BJ (cell line): ENCODE measurements at regions not wholly inside any gene's neighbourhood (a gene's known extent, or its start where the extent isn't known, plus 50 kb on each side); places are given as distances from the start of the nearest gene placed in this dataset.
"Not testable (repeated sequence)": the region's sequence is repeated elsewhere in the genome, so short reads cannot be mapped to it uniquely, and the experiment has no call there.

ENCODE experiments used
- CTCF ChIA-PET: fragments of 350-600 bp; formaldehyde crosslinking; extraction: SDS; loops from one replicate; lab custom pipeline; 2021; ENCODE audit warnings: antibody characterized with exemption, inconsistent platforms; lab: Yijun Ruan, JAX
- POLR2A ChIA-PET: fragments of 300-600 bp; sonication (Branson Sonifier 250); formaldehyde crosslinking; extraction: SDS; loops from one replicate; lab custom pipeline; 2021; ENCODE audit warnings: antibody characterized with exemption; lab: Charles Lee
- DNase-seq: peaks from one replicate; pipeline ENCODE4 v3.0.0-alpha.2; 2011; ENCODE audit warnings: low read depth
- H3K27me3 ChIP-seq: 2 replicates; pipeline ENCODE4 v1.6.0; 2011; ENCODE audit warnings: low read length; ENCODE audit not compliant: control insufficient read depth, insufficient read depth
- H3K36me3 ChIP-seq: 2 replicates; pipeline ENCODE4 v1.5.1; 2011; ENCODE audit warnings: low read length; ENCODE audit not compliant: control insufficient read depth, insufficient read depth
- H3K4me3 ChIP-seq: 2 replicates; pipeline ENCODE4 v1.5.1; 2011; ENCODE audit warnings: low read depth, mild to moderate bottlenecking, control low read depth, low read length
- TF ChIP-seq, protein P1 (sequence below): IDR thresholded peaks from 2 replicates; pipeline ENCODE4 v1.5.1; 2011; ENCODE audit warnings: low read depth, mild to moderate bottlenecking, control low read depth, inconsistent platforms, low read length, moderate library complexity; ENCODE audit not compliant: insufficient read depth

DNA sequence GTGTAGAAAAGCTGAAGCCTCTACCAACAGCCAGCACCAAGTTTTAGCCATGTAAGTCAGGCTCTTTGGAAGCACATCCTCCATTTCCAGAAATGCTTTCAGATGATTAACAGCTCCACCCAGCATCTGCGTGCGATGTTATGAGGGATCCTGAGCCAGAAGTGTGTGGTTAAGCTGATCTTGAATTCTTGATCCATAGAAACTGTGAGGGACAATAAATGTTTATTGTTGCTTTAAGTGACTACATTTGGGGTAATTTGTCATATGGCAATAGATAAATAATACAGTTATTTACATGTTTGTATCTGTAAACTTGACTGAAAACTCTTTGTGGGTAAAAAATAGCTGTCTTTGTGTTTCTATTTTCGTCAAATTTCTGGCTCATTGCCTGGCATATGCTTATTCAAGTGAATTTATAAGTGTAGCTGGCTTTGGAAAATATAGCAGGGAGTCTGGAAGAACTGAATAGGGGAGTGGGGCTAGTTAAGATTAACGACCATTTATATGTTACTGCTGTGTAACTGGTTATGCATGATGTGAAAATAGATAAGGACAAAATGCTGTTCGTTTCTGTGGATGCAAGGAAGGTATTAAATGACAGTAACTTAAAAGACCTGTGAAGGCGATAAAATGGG, 234.1 kb downstream of the LRRC70 start:
- Histone ChIP-seq H3K4me3 (no peak overlapping the region), H3K27me3 (no peaks in the 10 kb centered on the region), H3K36me3 (no peaks in the 10 kb centered on the region)
- no peak for DNase-seq
- TF ChIP-seq, protein P1, sequence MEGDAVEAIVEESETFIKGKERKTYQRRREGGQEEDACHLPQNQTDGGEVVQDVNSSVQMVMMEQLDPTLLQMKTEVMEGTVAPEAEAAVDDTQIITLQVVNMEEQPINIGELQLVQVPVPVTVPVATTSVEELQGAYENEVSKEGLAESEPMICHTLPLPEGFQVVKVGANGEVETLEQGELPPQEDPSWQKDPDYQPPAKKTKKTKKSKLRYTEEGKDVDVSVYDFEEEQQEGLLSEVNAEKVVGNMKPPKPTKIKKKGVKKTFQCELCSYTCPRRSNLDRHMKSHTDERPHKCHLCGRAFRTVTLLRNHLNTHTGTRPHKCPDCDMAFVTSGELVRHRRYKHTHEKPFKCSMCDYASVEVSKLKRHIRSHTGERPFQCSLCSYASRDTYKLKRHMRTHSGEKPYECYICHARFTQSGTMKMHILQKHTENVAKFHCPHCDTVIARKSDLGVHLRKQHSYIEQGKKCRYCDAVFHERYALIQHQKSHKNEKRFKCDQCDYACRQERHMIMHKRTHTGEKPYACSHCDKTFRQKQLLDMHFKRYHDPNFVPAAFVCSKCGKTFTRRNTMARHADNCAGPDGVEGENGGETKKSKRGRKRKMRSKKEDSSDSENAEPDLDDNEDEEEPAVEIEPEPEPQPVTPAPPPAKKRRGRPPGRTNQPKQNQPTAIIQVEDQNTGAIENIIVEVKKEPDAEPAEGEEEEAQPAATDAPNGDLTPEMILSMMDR: no peak
- ChIA-PET POLR2A (no interaction called here), CTCF (no interaction called here)

DNA sequence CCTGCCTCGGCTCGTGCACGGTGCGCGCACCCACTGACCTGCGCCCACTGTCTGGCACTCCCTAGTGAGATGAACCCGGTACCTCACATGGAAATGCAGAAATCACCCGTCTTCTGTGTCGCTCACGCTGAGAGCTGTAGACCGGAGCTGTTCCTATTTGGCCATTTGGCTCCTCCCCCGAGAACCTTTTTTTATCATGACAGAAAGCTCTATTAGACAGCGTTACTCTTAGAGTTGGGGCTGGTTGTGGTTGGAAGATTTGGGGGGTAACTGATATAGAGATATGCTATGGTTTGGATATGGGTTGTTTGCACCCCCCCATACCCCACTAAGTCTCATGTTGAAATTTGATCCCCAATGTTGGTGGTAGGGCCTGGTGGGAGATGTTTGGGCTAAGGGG, 226.2 kb downstream of the LRRC70 start:
- DNase-seq, CTCF ChIA-PET, POLR2A ChIA-PET, H3K27me3 ChIP-seq, H3K36me3 ChIP-seq, H3K4me3 ChIP-seq: not testable (repeated sequence)

DNA sequence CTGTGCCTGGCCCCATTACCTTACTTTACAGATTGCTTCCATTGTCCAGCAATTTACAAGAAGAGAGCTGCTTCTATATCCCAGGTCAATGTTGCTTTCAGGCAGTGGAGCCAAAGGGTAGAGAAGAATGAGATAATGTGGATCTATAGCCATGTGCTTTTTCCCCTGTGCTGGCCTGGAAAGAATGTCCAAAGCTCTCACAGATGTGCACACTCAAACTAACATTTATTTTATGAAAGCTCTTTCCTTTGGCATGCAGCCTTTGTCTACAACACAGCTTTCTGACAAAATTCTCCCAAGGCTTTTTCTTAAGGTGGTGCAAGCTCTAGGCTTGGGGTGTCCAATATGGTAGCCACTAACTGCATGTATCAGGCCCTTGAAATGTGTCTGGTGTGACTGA, 217.3 kb downstream of the LRRC70 start:
- no peak overlapping the region for H3K4me3 ChIP-seq
- no peaks in the 10 kb centered on the region for H3K27me3 ChIP-seq
- no peaks in the 10 kb centered on the region for H3K36me3 ChIP-seq
- CTCF ChIA-PET: no interaction called here
- POLR2A ChIA-PET: no interaction called here
- TF ChIP-seq, protein P1: no peak
- no peak for DNase-seq

DNA sequence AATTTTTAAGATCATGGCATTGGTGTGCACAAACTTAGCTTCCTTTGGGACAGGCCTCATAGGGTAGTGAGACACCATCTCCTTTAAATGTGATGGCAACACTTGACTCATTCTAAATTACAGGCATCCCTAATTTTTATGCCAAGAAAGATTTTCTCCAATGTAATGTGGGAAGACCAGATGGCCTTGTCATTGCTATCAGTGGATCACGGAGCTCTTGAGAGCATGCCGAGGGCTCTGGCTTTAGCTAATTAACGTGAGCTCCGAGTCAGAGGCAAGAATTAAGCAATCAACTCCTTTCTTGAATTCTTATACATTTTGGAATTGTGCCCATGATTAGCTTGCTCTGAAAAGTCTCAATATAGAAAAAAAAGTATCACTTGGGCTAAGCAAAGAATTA, 215.8 kb downstream of the LRRC70 start:
- Histone ChIP-seq H3K27me3 (no peaks in the 10 kb centered on the region), H3K36me3 (no peaks in the 10 kb centered on the region), H3K4me3 (no peak overlapping the region)
- TF ChIP-seq, protein P1: no peak
- ChIA-PET CTCF (no interaction called here), POLR2A (no interaction called here)
- no peak for DNase-seq

DNA sequence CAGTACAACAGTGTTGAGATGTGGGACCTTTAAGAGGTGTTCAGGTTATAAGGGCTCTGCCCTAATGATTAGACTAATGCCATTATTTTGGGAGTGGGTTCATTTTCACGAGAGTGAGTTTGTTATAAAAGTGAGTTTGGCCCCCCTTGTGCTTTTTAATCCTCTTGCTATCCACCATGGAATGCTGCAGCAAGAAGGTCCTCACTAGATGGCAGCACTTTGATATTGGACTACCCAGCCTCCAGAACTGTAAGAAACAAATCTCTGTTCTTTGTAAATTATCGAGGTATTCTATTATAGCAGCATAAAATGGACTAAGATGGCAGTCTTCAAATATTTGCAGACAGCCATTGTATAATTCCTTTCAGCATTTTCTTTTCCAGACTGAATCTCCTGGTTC, 212.4 kb downstream of the LRRC70 start:
- TF ChIP-seq, protein P1: peak; percentile 23
- no peak for DNase-seq
- CTCF ChIA-PET: interaction anchor here (1.5 kb wide), 1 partner anchor 23 kb away, joined by 3 read pairs; no protein-coding TSS in a partner anchor
- Histone ChIP-seq H3K4me3 (no peak overlapping the region), H3K27me3 (no peaks in the 10 kb centered on the region), H3K36me3 (no peaks in the 10 kb centered on the region)
- POLR2A ChIA-PET: no interaction called here

DNA sequence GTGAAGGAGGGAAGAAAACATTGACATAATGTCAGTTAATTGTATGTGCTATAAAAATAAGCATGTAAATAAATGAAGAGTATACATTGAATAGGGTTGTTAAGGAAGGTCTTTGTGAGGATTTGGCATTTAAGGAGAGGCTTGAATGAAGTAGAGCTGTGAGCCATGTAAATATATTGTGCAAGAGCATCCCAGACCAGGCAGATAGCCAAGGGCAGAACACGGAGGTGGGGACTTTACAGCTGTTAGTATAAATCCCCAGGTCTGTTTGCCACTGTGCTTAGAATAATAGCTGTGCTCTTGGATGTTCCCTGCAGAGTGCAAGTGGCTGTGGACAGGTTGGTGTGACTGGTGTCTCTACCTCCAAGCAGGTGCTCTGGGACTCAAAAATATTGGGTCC, 211.7 kb downstream of the LRRC70 start:
- CTCF ChIA-PET: interaction anchor here (1.1 to 1.5 kb wide), 2 partner anchors 12 to 22 kb away, joined by 3 to 7 read pairs; no protein-coding TSS in a partner anchor
- H3K36me3 ChIP-seq: no peaks in the 10 kb centered on the region
- no peaks in the 10 kb centered on the region for H3K27me3 ChIP-seq
- no peak overlapping the region for H3K4me3 ChIP-seq
- POLR2A ChIA-PET: no interaction called here
- no peak for DNase-seq
- TF ChIP-seq, protein P1: no peak
